Cardiac muscle cell (in vitro differentiated cells and primary cell): ENCODE measurements at regions not wholly inside any gene's neighbourhood (a gene's known extent, or its start where the extent isn't known, plus 50 kb on each side); places are given as distances from the start of the nearest gene placed in this dataset.
A peak's percentile ranks its signal among the peaks of the same experiment; 100 is the strongest.

ENCODE experiments used
- DNase-seq, 2 donors: peaks; one replicate each; pipeline versions ENCODE4 v3.0.0 to v3.0.0-alpha.2; 2010 to 2017; ENCODE audit warnings: low read depth in 1 of 2, low spot score in 1 of 2
- H3K27ac ChIP-seq: fragments of 200-600 bp; sonication (generic); 2 replicates; pipeline ENCODE4 v1.5.1; 2016
- H3K27me3 ChIP-seq: fragments of 200-600 bp; sonication (generic); 2 replicates; pipeline ENCODE4 v1.6.0; 2016; ENCODE audit warnings: control low read depth
- H3K36me3 ChIP-seq: fragments of 200-600 bp; sonication (generic); 2 replicates; pipeline ENCODE4 v1.5.1; 2016; ENCODE audit warnings: control low read depth
- H3K4me1 ChIP-seq: fragments of 200-600 bp; sonication (generic); 2 replicates; pipeline ENCODE4 v1.8.1; 2017; ENCODE audit warnings: low read depth, mild to moderate bottlenecking, mixed run types
- H3K4me3 ChIP-seq: fragments of 200-600 bp; sonication (generic); 2 replicates; pipeline ENCODE4 v1.5.1; 2016; ENCODE audit warnings: mild to moderate bottlenecking
- H3K9me3 ChIP-seq: fragments of 200-600 bp; sonication (generic); 2 replicates; pipeline ENCODE4 v1.5.1; 2017; ENCODE audit warnings: low read depth, mild to moderate bottlenecking, control low read depth
- CTCF ChIP-seq: IDR thresholded peaks from 2 replicates; pipeline ENCODE4 v1.5.1; 2012; ENCODE audit warnings: low read depth, mild to moderate bottlenecking, low read length

DNA sequence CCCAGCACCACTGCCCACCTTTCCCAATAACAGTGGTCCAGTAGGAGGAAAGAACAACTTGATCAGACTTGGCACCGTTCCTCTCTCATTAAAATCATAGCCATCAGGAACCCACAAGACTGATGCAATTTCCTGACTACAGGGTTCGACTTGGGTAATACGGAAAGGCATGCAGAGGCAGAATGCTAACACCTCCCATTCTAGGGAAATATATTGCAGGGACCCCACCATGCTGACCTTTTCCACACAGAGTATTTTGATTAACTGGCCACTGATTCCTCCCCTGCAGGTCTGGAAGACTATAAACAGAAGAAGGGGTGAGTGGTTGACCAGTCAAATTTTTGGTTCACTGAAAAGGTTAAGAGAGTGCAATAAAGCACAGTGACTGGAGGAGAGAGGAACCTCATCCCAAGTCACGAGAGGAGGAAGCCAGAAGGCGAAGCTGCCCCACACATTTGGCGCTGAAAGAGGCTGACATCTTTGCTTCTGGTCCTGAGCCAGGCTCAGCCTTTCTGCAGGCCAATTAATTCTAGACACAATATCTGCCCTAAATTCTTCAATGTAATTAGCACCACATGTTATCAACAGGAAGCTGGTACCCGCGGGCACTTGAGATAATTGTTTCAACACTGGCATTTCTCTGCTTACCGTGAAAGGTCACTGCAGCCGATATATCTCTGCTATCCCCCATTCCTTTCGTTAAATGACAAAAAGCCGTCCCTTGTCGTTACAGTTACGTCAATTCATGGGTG, 64.7 kb upstream of the SPOCK1 start:
- no peaks in the 10 kb centered on the region for H3K9me3 ChIP-seq
- TF ChIP-seq CTCF, result no peak
- no peak overlapping the region for H3K27ac ChIP-seq
- no peaks in the 10 kb centered on the region for H3K27me3 ChIP-seq
- H3K4me3 ChIP-seq, result no peak overlapping the region
- peaks cover 15% of the 10 kb centered on the region for H3K4me1 ChIP-seq
- peak in 1 of 2 donors; percentile 97 for DNase-seq
- H3K36me3 ChIP-seq, result no peaks in the 10 kb centered on the region

GRCh38 chr5:137563301-137563645, 64.1 kb upstream of the SPOCK1 start:
- TF ChIP-seq CTCF, result no peak
- Histone ChIP-seq H3K4me3 (no peak overlapping the region), H3K36me3 (no peaks in the 10 kb centered on the region), H3K27ac (no peak overlapping the region), H3K9me3 (no peaks in the 10 kb centered on the region), H3K4me1 (peaks cover 15% of the 10 kb centered on the region), H3K27me3 (no peaks in the 10 kb centered on the region)
- DNase-seq, result no peak

GRCh38 chr5:137561608-137562007, 62.5 kb upstream of the SPOCK1 start:
- TF ChIP-seq CTCF, result no peak
- Histone ChIP-seq H3K4me1 (peaks cover under 1% of the 10 kb centered on the region), H3K4me3 (no peak overlapping the region), H3K9me3 (no peaks in the 10 kb centered on the region), H3K36me3 (no peaks in the 10 kb centered on the region), H3K27ac (no peak overlapping the region), H3K27me3 (no peaks in the 10 kb centered on the region)
- DNase-seq, result no peak

- H3K36me3 ChIP-seq, result no peaks in the 10 kb centered on the region
- no peak overlapping the region for H3K4me3 ChIP-seq
- H3K27me3 ChIP-seq, result no peaks in the 10 kb centered on the region
- H3K9me3 ChIP-seq, result no peaks in the 10 kb centered on the region
- TF ChIP-seq CTCF, result no peak
- DNase-seq, result peak in 1 of 2 donors; percentile 8
- no peaks in the 10 kb centered on the region for H3K4me1 ChIP-seq
- no peak overlapping the region for H3K27ac ChIP-seq
Measured at GRCh38 chr5:137560420-137560819, 61.3 kb upstream of the SPOCK1 start.
